GM19238 (cell line): ENCODE measurements at regions not wholly inside any gene's neighbourhood (a gene's known extent, or its start where the extent isn't known, plus 50 kb on each side); places are given as distances from the start of the nearest gene placed in this dataset.

Source experiments
- DNase-seq: peaks from one replicate; pipeline ENCODE4 v3.0.0; 2011; ENCODE audit warnings: low spot score; ENCODE audit not compliant: insufficient read length

DNA sequence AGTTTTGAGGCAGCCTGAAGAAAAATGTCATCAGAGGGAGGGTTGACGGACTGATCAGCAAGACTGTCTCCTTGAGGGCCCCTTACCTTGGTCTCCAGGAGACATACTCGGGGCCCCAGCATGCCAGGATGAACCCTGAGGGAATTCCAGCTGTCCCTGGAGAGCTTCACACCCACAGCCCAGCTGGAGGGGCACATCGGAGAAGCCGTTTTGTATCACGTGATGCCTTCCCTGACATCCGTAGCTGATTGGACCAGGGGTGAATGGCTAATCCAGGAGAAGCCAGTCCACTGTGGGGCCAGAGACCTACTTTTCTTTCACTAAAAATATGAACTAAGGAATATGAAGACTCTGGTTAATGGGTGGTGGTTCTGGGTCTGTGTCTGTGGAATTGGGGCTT lies 86.0 kb upstream of the TP53I11 start:
- DNase-seq = no peak

- DNase-seq = no peak
These were observed 86.8 kb upstream of the TP53I11 start for GRCh38 chr11:45037434-45038005.

- DNase-seq = no peak
These were observed 88.2 kb upstream of the TP53I11 start for GRCh38 chr11:45038923-45039322.

GRCh38 chr11:45041596-45041995 lies 90.9 kb upstream of the TP53I11 start:
- DNase-seq = no peak

DNA sequence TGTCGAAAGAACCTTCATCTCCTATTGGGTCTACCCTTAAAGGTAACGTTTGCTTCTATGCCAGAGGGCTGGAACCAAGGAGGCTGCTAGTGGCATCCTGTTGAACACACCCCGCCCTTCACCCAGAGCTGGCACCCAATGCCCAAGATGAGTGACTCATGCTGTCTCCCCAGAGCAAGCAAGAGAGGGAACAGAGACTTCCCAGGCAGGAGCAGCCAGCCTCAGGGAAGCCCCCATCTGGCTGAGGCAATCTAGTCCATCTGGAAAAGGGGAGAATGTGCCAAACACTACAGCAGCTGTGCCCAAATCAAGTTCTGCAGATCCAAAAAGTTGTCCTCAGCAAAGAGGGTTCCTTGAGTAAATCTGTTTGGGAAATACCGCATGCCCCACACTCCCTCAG lies 91.9 kb upstream of the TP53I11 start:
- DNase-seq = no peak

- DNase-seq = no peak
These were observed 93.2 kb upstream of the TP53I11 start for GRCh38 chr11:45043755-45044475.

DNA sequence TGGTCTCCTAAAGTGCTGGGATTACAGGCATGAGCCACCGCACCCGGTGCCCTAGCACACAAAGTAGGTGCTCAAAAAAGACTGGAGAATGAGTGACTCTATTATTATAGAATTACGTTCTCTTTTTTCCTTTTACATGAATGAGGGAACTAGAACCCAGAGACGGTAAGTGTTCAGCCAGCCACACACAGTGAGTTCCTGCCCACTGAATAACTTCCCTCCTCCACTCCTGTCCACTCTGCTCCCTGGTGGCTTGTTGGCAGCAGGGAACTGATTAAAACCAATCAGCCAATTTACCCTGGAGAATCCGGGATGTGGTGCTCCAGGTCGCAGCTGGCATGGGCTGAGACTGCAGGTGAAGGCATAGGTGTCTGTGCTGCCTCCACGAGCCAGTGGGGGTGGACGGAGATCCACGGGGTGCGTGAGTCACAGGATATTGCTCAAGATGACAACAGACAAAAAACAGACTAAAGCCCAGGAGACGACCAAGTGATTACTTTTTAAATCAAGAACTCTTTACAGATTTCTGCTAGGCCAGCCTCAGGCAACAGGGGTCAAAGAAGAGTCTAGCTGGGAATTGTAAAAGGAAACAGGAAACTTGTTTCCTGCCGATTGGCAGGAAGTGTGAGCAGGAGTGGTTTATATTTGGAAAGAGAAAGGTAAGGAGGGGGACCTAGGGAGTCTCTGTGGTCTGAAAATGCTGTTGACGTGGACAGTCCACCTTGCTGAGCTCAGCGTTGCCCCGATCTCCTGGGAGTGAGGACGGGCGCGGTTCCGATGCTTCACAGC lies 95.2 kb upstream of the TP53I11 start:
- DNase-seq = no peak

- DNase-seq = no peak
These were observed 97.7 kb upstream of the TP53I11 start for GRCh38 chr11:45048313-45048841.

DNA sequence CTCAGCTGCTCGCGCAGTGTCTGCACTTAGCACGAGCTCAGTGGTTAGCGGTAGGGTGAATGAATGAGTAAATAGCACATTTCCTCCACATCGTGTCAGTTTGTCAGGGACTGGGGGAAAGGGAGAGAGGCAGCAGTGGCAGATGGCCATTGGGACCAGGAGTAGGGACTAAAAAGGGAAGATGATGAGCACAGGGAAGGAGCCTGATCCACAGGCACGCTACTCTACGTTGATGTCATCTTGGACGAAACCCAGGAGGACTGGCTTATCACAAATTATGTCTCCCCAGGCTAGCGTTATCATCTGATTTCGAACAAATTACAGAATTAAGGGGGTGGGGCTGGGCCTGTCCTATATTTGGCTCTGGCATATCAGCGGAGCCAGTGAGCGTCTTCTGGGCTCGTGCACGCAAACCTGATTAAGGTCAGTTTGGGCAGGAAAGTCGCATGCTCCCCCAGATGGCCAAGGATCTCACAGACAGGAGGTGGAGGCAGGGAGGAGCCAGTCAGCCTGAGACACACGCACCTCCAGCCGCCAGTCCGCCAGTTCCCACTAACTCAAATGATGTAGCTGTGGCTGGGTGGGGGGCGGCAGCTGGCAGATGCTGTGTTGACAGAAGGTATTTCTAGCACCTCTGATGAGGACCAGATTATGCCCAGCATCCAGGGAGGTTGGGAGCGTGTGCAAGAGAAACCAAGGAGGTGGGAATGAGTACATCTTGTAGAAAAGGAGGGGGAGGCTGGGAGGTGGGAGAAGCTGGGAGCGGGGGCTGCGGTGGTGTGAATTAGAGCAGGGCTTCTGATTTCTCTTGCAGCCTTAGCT lies 97.4 kb upstream of the PRDM11 start:
- DNase-seq = no peak

- DNase-seq = no peak
These were observed 96.3 kb upstream of the PRDM11 start for GRCh38 chr11:45050111-45050510.

GRCh38 chr11:45051621-45052020 lies 94.8 kb upstream of the PRDM11 start:
- no peak for DNase-seq

DNA sequence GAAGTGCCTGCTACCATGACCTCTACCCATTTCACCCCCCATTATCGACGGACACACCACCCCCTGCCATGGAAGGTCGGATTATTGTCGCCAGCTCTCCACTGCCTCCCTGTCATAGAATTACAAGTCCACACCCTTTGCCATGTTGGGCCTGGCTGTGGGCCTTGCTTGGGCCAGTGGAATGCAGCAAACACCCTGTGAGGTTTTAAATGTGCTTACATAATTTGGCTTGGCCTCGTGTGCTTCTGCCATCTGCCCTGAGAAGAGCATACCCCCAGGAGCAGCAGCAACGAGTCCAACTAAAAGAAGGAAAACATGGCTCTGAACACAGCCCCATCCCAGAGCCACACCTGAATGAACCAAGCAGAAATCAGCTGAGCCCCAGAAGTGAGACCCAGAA lies 94.1 kb upstream of the PRDM11 start:
- DNase-seq = no peak

- DNase-seq = no peak
These were observed 92.5 kb upstream of the PRDM11 start for GRCh38 chr11:45053736-45054446.

DNA sequence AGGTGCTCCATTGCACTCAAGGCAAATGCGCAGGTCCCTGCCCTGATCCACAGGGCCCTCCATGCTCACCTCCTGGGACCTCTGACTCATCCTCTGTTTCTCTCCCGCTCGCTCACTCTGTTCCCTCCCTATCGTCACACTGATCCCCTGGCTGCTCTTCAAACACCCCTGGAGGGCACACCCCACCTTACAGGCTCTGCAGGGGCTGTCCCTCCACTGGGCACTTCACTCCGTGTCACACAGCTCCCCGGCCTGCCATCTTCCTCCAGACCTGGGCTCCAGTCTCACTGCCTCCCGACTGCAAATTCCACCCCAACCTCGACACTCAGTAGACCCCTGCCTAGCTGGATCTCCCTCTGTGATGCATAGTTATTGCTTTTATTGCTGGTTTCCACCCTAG lies 91.5 kb upstream of the PRDM11 start:
- no peak for DNase-seq

- DNase-seq = no peak
These were observed 89.9 kb upstream of the PRDM11 start for GRCh38 chr11:45056529-45056928.

DNA sequence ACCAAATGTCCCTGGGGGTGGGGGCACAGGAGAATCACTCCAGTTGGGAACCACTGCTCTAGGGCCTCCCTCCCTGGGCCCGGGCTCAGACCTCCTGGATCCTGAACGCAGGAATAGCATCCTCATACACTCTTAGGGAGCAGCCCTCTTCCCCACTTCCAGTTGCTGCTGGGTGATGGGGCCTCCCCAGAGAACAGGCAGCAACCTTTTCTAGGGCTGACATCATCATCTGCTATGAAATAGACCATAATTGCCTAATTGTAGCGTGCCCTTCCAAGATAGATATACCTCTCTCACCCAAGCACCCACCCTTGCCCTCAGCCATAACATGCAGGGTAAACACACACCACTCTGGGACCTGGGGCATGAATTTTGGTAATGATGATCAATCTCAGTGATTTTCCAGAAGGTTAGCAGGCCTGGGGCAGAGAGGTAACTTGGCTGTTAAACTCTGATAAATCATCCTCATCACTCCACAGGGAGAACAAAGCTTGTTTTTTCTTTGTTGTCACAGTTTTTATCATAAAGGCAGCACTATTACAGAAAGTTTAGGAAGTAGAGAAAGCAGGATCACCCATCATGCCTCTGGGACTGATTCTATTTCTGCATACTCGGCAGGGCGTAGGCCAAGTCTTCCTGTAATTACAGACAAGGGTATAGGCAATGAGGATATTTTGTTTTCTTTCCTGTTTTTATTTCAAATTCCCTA lies 88.3 kb upstream of the PRDM11 start:
- no peak for DNase-seq

- DNase-seq = no peak
These were observed 87.8 kb upstream of the PRDM11 start for GRCh38 chr11:45058647-45058950.

DNA sequence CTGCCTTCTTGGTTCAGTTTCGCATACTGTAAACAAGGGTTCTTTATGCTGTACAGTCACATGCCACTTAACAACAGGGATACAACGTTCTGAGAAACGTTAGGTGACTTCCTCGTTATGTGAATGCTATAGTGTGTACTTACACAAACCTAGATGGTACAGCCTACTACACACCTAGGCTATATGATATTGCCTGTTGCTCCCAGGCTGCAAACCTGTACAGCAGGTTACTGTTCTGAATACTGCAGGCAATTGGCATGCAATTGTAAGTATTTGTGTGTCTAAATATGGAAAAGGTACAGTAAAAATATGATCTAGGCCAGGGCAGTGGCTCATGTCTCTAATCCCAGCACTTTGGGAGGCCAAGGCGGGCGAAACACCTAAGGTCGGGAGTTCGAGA lies 85.7 kb upstream of the PRDM11 start:
- no peak for DNase-seq

- no peak for DNase-seq
These were observed 84.8 kb upstream of the PRDM11 start for GRCh38 chr11:45061641-45062040.

GRCh38 chr11:45062115-45062514 lies 84.3 kb upstream of the PRDM11 start:
- DNase-seq = no peak
